ENCODE measurements at regions not wholly inside any gene's neighbourhood (a gene's known extent, or its start where the extent isn't known, plus 50 kb on each side); places are given as distances from the start of the nearest gene placed in this dataset.

DNA sequence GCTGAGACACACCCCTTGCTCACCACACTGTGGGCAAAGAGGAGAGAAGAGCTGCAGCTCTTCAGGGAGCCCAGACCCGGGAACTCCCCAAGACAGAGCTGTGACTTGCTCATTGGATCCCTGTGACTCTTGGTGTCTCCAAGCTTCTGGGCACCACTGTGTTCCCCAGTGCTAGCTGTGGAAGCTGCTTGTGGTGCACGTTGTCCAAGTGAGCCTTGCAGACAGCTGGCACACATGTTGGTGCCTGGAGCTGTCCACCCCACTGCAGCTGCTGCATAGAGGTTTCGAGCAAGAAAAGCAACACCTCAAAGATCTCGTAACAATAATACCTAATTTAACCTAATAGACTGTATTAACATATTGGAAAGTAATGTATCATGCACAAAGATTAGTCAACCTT lies 1089.3 kb downstream of the PCDH18 start:
- Mint-ChIP-seq H3K4me1 (no peaks in the 10 kb centered on the region), H3K4me3 (no peak overlapping the region), H3K36me3 (no peaks in the 10 kb centered on the region), H3K27me3 (no peaks in the 10 kb centered on the region), H3K9me3 (peaks cover 0 to 10% (median 3%) of the 10 kb centered on the region in 7 donors), H3K27ac (no peak overlapping the region)
- Histone ChIP-seq H3K4me3 (ENCODE audit: low read depth, low read length) (no peak overlapping the region), H3K36me3 (ENCODE audit: control insufficient read depth, insufficient read depth, low read length) (no peaks in the 10 kb centered on the region), H3K27me3 (ENCODE audit: control insufficient read depth, insufficient read depth, low read length) (no peaks in the 10 kb centered on the region), H3K27ac (ENCODE audit: insufficient read depth, low read length, poor library complexity, severe bottlenecking) (no peak overlapping the region), H3K4me1 (ENCODE audit: control insufficient read depth, insufficient read depth, low read length, poor library complexity, severe bottlenecking) (no peaks in the 10 kb centered on the region), H3K9me3 (ENCODE audit: control insufficient read depth in 2 of 2, low read length in 2 of 2) (no peaks in the 10 kb centered on the region)
- DNase-seq (no peak), ATAC-seq (ENCODE audit: low read depth in 2 of 2) (no peak)

DNA sequence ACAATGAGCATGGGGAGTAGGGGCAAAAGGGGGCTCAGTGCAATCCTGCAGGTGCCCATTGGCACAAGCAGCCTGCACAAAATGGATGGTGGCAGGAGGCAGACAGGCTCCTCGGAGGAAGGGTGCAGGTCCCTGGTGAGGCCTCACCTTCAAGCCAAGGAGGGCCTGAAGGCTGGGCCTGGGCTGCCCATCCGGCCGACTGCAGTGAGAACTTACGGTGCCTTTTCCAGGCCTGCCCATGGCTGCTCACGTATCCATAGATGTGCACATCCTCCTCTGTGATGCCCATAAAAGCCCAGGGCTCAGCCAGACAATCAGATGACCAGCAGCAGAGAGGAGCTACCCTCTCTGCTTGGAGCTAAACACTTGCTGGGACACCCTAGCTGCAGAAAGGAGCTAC lies 1089.8 kb downstream of the PCDH18 start:
- H3K4me1 Mint-ChIP-seq: no peaks in the 10 kb centered on the region
- no peaks in the 10 kb centered on the region for H3K27me3 Mint-ChIP-seq
- H3K4me1 ChIP-seq (ENCODE audit: control insufficient read depth, insufficient read depth, low read length, poor library complexity, severe bottlenecking): no peaks in the 10 kb centered on the region
- no peaks in the 10 kb centered on the region for H3K9me3 ChIP-seq (ENCODE audit: control insufficient read depth in 2 of 2, low read length in 2 of 2)
- H3K36me3 Mint-ChIP-seq: no peaks in the 10 kb centered on the region
- H3K27ac ChIP-seq (ENCODE audit: insufficient read depth, low read length, poor library complexity, severe bottlenecking): no peak overlapping the region
- H3K4me3 Mint-ChIP-seq: no peak overlapping the region
- peaks cover 0 to 8% (median under 1%) of the 10 kb centered on the region in 7 donors for H3K9me3 Mint-ChIP-seq
- H3K36me3 ChIP-seq (ENCODE audit: control insufficient read depth, insufficient read depth, low read length): no peaks in the 10 kb centered on the region
- DNase-seq: no peak
- no peak overlapping the region for H3K27ac Mint-ChIP-seq
- H3K4me3 ChIP-seq (ENCODE audit: low read depth, low read length): no peak overlapping the region
- H3K27me3 ChIP-seq (ENCODE audit: control insufficient read depth, insufficient read depth, low read length): no peaks in the 10 kb centered on the region
- no peak for ATAC-seq (ENCODE audit: low read depth in 2 of 2)

DNA sequence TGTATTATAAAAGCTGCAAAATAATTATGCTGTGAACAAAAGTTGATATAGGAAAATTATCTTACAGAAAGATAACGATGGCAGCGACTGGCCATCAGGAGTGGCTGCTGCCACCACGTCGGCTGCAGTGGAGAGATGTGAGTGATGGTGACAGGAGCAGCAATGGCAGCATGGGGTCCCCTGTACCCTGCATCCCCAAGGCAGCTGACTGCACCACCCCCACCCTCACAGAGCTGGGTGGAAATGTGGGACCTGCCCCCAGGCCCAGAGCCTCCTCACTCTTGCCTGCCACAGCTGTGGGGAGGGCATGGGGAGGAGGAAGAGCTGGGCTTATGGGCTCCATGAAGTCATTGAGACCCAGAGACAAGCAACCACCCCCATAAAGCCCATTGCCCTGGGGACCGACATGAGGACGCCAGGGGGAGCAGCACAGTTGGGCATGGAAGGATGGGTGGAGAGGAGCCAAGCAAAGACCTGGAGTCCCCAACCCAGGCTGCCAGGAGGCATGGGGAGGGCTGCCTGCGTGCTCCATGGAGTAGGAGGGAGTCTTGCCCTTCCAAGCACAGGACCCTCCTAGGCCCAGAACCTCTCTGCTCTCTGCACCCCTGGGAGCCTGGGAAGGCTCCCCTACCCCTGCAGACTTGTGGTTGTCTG lies 1090.5 kb downstream of the PCDH18 start:
- DNase-seq (no peak), ATAC-seq (ENCODE audit: low read depth in 2 of 2) (no peak)
- no peaks in the 10 kb centered on the region for H3K9me3 ChIP-seq (ENCODE audit: control insufficient read depth in 2 of 2, low read length in 2 of 2)
- Mint-ChIP-seq H3K4me1 (no peaks in the 10 kb centered on the region), H3K9me3 (peaks cover 0 to 8% (median 0%) of the 10 kb centered on the region in 7 donors), H3K36me3 (no peaks in the 10 kb centered on the region), H3K27ac (no peak overlapping the region), H3K4me3 (no peak overlapping the region), H3K27me3 (no peaks in the 10 kb centered on the region)
- H3K27me3 ChIP-seq (ENCODE audit: control insufficient read depth, insufficient read depth, low read length): no peaks in the 10 kb centered on the region
- no peaks in the 10 kb centered on the region for H3K36me3 ChIP-seq (ENCODE audit: control insufficient read depth, insufficient read depth, low read length)
- no peaks in the 10 kb centered on the region for H3K4me1 ChIP-seq (ENCODE audit: control insufficient read depth, insufficient read depth, low read length, poor library complexity, severe bottlenecking)
- no peak overlapping the region for H3K27ac ChIP-seq (ENCODE audit: insufficient read depth, low read length, poor library complexity, severe bottlenecking)
- no peak overlapping the region for H3K4me3 ChIP-seq (ENCODE audit: low read depth, low read length)

DNA sequence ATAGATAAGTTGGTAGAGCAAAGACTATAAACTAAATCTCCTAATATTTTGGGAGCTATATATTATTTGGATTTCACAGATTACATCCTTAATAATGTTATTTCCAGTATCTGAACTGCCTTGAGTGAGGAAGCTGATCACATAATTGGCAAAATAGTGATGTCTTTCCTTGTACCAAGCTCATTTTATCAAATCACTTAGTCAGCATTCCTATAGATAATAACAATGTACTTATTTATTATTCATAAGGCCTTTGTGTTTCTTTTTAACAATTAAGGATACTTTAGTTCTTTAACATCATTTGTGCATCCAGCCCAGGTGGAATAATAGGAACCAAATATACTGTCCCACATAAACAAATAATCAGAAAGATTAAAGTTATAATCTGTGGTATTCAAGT lies 1093.6 kb downstream of the PCDH18 start:
- H3K4me1 ChIP-seq (ENCODE audit: control insufficient read depth, insufficient read depth, low read length, poor library complexity, severe bottlenecking): no peaks in the 10 kb centered on the region
- ATAC-seq (ENCODE audit: low read depth in 2 of 2): no peak
- Mint-ChIP-seq H3K27me3 (no peaks in the 10 kb centered on the region), H3K4me3 (no peak overlapping the region), H3K27ac (no peak overlapping the region), H3K36me3 (no peaks in the 10 kb centered on the region), H3K9me3 (peaks cover 0 to 8% (median 0%) of the 10 kb centered on the region in 7 donors), H3K4me1 (no peaks in the 10 kb centered on the region)
- H3K27ac ChIP-seq (ENCODE audit: insufficient read depth, low read length, poor library complexity, severe bottlenecking): no peak overlapping the region
- H3K4me3 ChIP-seq (ENCODE audit: low read depth, low read length): no peak overlapping the region
- H3K9me3 ChIP-seq (ENCODE audit: control insufficient read depth in 2 of 2, low read length in 2 of 2): no peaks in the 10 kb centered on the region
- H3K27me3 ChIP-seq (ENCODE audit: control insufficient read depth, insufficient read depth, low read length): no peaks in the 10 kb centered on the region
- H3K36me3 ChIP-seq (ENCODE audit: control insufficient read depth, insufficient read depth, low read length): no peaks in the 10 kb centered on the region
- DNase-seq: no peak

DNA sequence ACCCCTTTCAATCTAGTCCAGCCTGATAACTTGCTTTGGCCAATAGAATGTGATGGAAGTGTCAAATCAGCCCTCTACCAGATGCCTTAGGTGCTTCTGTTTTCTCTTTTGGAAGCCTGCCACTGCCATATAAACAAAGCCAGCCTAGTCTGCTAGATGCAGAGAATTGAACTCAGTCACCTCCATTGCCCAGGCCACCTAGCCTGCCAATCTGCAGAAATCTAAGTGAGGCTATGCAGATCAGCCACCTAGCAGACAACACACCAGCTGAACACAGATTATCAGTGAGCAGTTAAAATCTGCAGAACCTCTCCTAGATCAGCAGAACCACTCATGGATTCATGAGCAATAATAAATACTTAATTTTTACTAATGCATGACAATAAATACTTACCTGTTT lies 1108.2 kb downstream of the PCDH18 start:
- Histone ChIP-seq H3K4me1 (ENCODE audit: control insufficient read depth, insufficient read depth, low read length, poor library complexity, severe bottlenecking) (no peaks in the 10 kb centered on the region), H3K36me3 (ENCODE audit: control insufficient read depth, insufficient read depth, low read length) (no peaks in the 10 kb centered on the region), H3K27me3 (ENCODE audit: control insufficient read depth, insufficient read depth, low read length) (no peaks in the 10 kb centered on the region), H3K4me3 (ENCODE audit: low read depth, low read length) (no peak overlapping the region), H3K27ac (ENCODE audit: insufficient read depth, low read length, poor library complexity, severe bottlenecking) (no peak overlapping the region), H3K9me3 (ENCODE audit: control insufficient read depth in 2 of 2, low read length in 2 of 2) (peaks cover 0 to 5% of the 10 kb centered on the region in 2 experiments)
- ATAC-seq (ENCODE audit: low read depth in 2 of 2) (no peak), DNase-seq (no peak)
- no peaks in the 10 kb centered on the region for H3K4me1 Mint-ChIP-seq
- H3K36me3 Mint-ChIP-seq: no peaks in the 10 kb centered on the region
- no peak overlapping the region for H3K4me3 Mint-ChIP-seq
- H3K27ac Mint-ChIP-seq: no peak overlapping the region
- peaks cover 0 to 9% (median 7%) of the 10 kb centered on the region in 7 donors for H3K9me3 Mint-ChIP-seq
- no peaks in the 10 kb centered on the region for H3K27me3 Mint-ChIP-seq

DNA sequence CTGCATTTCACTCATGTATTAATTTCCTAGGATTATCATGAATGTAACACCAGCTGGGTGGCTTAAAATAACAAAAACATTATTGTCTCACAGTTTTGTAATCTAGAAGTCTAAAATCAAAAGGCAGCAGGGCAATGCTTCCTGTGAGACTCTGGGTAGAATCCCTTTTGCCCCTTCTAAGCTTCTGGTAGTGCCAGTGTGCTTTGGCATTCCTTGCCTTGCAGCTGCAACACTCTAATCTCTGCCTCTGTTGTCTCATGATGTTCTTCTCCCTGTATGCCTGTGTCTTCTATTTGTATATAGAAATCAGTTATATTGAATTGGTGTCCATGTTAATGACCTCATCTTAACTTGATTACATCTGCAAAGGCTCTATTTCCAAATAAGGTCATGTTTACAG lies 1117.3 kb downstream of the PCDH18 start:
- Histone ChIP-seq H3K27ac (ENCODE audit: insufficient read depth, low read length, poor library complexity, severe bottlenecking) (no peak overlapping the region), H3K27me3 (ENCODE audit: control insufficient read depth, insufficient read depth, low read length) (no peaks in the 10 kb centered on the region), H3K36me3 (ENCODE audit: control insufficient read depth, insufficient read depth, low read length) (no peaks in the 10 kb centered on the region), H3K4me1 (ENCODE audit: control insufficient read depth, insufficient read depth, low read length, poor library complexity, severe bottlenecking) (no peaks in the 10 kb centered on the region), H3K9me3 (ENCODE audit: control insufficient read depth in 2 of 2, low read length in 2 of 2) (no peaks in the 10 kb centered on the region), H3K4me3 (ENCODE audit: low read depth, low read length) (no peak overlapping the region)
- H3K4me3 Mint-ChIP-seq: no peak overlapping the region
- peaks cover 0 to 12% (median 0%) of the 10 kb centered on the region in 7 donors for H3K9me3 Mint-ChIP-seq
- H3K27ac Mint-ChIP-seq: no peak overlapping the region
- H3K36me3 Mint-ChIP-seq: no peaks in the 10 kb centered on the region
- no peaks in the 10 kb centered on the region for H3K27me3 Mint-ChIP-seq
- H3K4me1 Mint-ChIP-seq: no peaks in the 10 kb centered on the region
- ATAC-seq (ENCODE audit: low read depth in 2 of 2) (no peak), DNase-seq (no peak)

DNA sequence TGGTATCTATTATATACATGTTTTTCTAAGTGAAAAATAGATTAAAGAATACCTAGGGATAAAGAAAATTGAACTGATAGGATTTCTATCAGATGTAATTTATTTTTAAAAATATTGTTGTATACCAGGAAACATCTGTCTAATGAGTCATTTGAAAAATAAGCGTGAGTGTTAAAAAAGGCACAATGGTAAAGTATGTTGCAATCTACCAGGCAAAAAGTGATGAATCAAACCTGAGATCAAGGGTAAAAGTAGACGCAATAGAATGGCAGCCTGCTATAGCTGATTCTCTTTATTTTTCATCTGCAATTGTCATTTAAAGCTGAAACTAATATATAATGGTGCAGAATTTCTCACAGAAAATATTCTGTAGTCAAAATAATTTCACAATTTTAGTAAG lies 1119.6 kb downstream of the PCDH18 start:
- peaks cover 0 to 12% (median 0%) of the 10 kb centered on the region in 7 donors for H3K9me3 Mint-ChIP-seq
- no peaks in the 10 kb centered on the region for H3K4me1 Mint-ChIP-seq
- Histone ChIP-seq H3K9me3 (ENCODE audit: control insufficient read depth in 2 of 2, low read length in 2 of 2) (no peaks in the 10 kb centered on the region), H3K27me3 (ENCODE audit: control insufficient read depth, insufficient read depth, low read length) (no peaks in the 10 kb centered on the region), H3K27ac (ENCODE audit: insufficient read depth, low read length, poor library complexity, severe bottlenecking) (no peak overlapping the region), H3K36me3 (ENCODE audit: control insufficient read depth, insufficient read depth, low read length) (no peaks in the 10 kb centered on the region), H3K4me3 (ENCODE audit: low read depth, low read length) (no peak overlapping the region), H3K4me1 (ENCODE audit: control insufficient read depth, insufficient read depth, low read length, poor library complexity, severe bottlenecking) (no peaks in the 10 kb centered on the region)
- DNase-seq (no peak), ATAC-seq (ENCODE audit: low read depth in 2 of 2) (no peak)
- no peak overlapping the region for H3K4me3 Mint-ChIP-seq
- H3K27ac Mint-ChIP-seq: no peak overlapping the region
- H3K27me3 Mint-ChIP-seq: no peaks in the 10 kb centered on the region
- H3K36me3 Mint-ChIP-seq: no peaks in the 10 kb centered on the region

DNA sequence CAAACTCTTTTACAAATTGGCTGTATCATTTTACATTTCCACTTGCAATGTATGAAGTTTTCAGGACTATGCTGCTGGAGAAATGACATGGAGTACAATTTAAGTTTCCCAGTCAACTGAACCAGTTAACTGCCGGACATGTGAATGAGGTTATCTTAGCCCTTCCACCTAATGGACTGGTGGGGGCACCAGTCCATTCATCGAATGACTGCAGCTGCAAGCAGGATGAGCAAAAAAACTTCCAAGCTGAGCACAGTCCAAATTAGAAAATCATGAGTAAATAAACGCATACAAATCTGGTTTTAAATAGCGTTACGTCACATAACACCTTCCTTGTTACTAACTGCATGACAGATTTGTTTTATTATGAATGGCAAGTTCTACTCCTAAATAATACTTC lies 1131.5 kb downstream of the PCDH18 start:
- Histone ChIP-seq H3K4me3 (ENCODE audit: low read depth, low read length) (no peak overlapping the region), H3K27ac (ENCODE audit: insufficient read depth, low read length, poor library complexity, severe bottlenecking) (no peak overlapping the region), H3K36me3 (ENCODE audit: control insufficient read depth, insufficient read depth, low read length) (no peaks in the 10 kb centered on the region), H3K27me3 (ENCODE audit: control insufficient read depth, insufficient read depth, low read length) (no peaks in the 10 kb centered on the region), H3K4me1 (ENCODE audit: control insufficient read depth, insufficient read depth, low read length, poor library complexity, severe bottlenecking) (no peaks in the 10 kb centered on the region), H3K9me3 (ENCODE audit: control insufficient read depth in 2 of 2, low read length in 2 of 2) (peaks cover 0 to 8% of the 10 kb centered on the region in 2 experiments)
- no peak overlapping the region for H3K4me3 Mint-ChIP-seq
- H3K9me3 Mint-ChIP-seq: peaks cover 0 to 17% (median 7%) of the 10 kb centered on the region in 7 donors
- no peaks in the 10 kb centered on the region for H3K36me3 Mint-ChIP-seq
- H3K27ac Mint-ChIP-seq: no peak overlapping the region
- DNase-seq (no peak), ATAC-seq (ENCODE audit: low read depth in 2 of 2) (no peak)
- H3K4me1 Mint-ChIP-seq: no peaks in the 10 kb centered on the region
- H3K27me3 Mint-ChIP-seq: no peaks in the 10 kb centered on the region

Measured in CD4-positive, CD25-positive, alpha-beta regulatory T cell (primary cell).